ENCODE measurements at regions not wholly inside any gene's neighbourhood (a gene's known extent, or its start where the extent isn't known, plus 50 kb on each side); places are given as distances from the start of the nearest gene placed in this dataset.

- TF ChIP-seq CTCF (IDR thresholded peaks at IDR 0.05; ENCODE audit: poor library complexity, severe bottlenecking) (no peak), POLR2AphosphoS5 (IDR thresholded peaks at IDR 0.05) (no peak), EZH2 (IDR thresholded peaks at IDR 0.05; ENCODE audit: borderline replicate concordance, insufficient read depth, low read length, poor library complexity, severe bottlenecking) (no peak), TAF1 (IDR thresholded peaks at IDR 0.05; ENCODE audit: low read depth) (no peak), SMC3 (conservative IDR thresholded peaks at IDR 0.05; ENCODE audit: poor library complexity) (no peak)
Measured at GRCh38 chr9:86600291-86600690, 246.1 kb upstream of the TUT7 start.

Data from neural cell (in vitro differentiated cells).